Mesenchymal stem cell (in vitro differentiated cells and primary cell): ENCODE measurements at regions not wholly inside any gene's neighbourhood (a gene's known extent, or its start where the extent isn't known, plus 50 kb on each side); places are given as distances from the start of the nearest gene placed in this dataset.

Source experiments
- DNase-seq: peaks from one replicate; pipeline ENCODE4 v3.0.0-alpha.2; 2013
- H2AFZ ChIP-seq: one replicate; pipeline ENCODE4 v1.6.1; 2013; ENCODE audit warnings: low read depth, mild to moderate bottlenecking, control low read depth, inconsistent platforms, low read length, moderate library complexity
- H2AK5ac ChIP-seq: 2 replicates; pipeline ENCODE4 v1.6.1; 2013; ENCODE audit warnings: low read length, moderate library complexity, mild to moderate bottlenecking, inconsistent platforms; ENCODE audit not compliant: severe bottlenecking
- H2BK120ac ChIP-seq: one replicate; pipeline ENCODE4 v1.6.1; 2013; ENCODE audit warnings: low read depth, mild to moderate bottlenecking, inconsistent platforms, low read length, moderate library complexity
- H2BK12ac ChIP-seq, 2 experiments: one replicate each; pipeline ENCODE4 v1.6.1; 2013; ENCODE audit warnings: inconsistent platforms in 2 of 2, low read length in 2 of 2, mild to moderate bottlenecking in 2 of 2, moderate library complexity in 2 of 2, control low read depth in 1 of 2
- H2BK15ac ChIP-seq: one replicate; pipeline ENCODE4 v1.6.1; 2013; ENCODE audit warnings: mild to moderate bottlenecking, low read depth, inconsistent platforms; ENCODE audit not compliant: poor library complexity, severe bottlenecking
- H2BK5ac ChIP-seq: 2 replicates; pipeline ENCODE4 v1.6.1; 2013; ENCODE audit warnings: low read depth, mild to moderate bottlenecking, low read length, control low read depth, inconsistent platforms; ENCODE audit not compliant: poor library complexity, severe bottlenecking
- H3K14ac ChIP-seq, 2 experiments: one replicate each; pipeline ENCODE4 v1.6.1; 2013; ENCODE audit warnings: inconsistent platforms in 2 of 2, low read length in 2 of 2, control low read depth in 1 of 2, mild to moderate bottlenecking in 1 of 2, moderate library complexity in 1 of 2
- H3K18ac ChIP-seq, 2 experiments: one replicate each; pipeline ENCODE4 v1.6.1; 2013; ENCODE audit warnings: inconsistent platforms in 2 of 2, low read length in 2 of 2, control low read depth in 1 of 2, low read depth in 1 of 2, mild to moderate bottlenecking in 1 of 2
- H3K23ac ChIP-seq, 2 experiments: one replicate each; pipeline ENCODE4 v1.6.1; 2013; ENCODE audit warnings: inconsistent platforms in 2 of 2, low read length in 2 of 2, mild to moderate bottlenecking in 2 of 2, moderate library complexity in 2 of 2, control low read depth in 1 of 2
- H3K27ac ChIP-seq: 2 replicates; pipeline ENCODE4 v1.5.1; 2013; ENCODE audit warnings: mild to moderate bottlenecking, moderate library complexity, low read length, control low read depth, inconsistent platforms; ENCODE audit not compliant: poor library complexity, severe bottlenecking
- H3K27me3 ChIP-seq, 2 experiments: 2 replicates each; pipeline versions ENCODE4 v1.6.1 to v1.7.0; 2013; ENCODE audit warnings: low read length in 2 of 2, mild to moderate bottlenecking in 2 of 2, moderate library complexity in 2 of 2, control low read depth in 1 of 2, inconsistent platforms in 1 of 2; ENCODE audit not compliant: control insufficient read depth in 1 of 2, insufficient read depth in 1 of 2
- H3K36me3 ChIP-seq, 2 experiments: 2 replicates each; pipeline versions ENCODE4 v1.6.1 to v1.7.0; 2013; ENCODE audit warnings: low read length in 2 of 2, control low read depth in 1 of 2, inconsistent platforms in 1 of 2, low read depth in 1 of 2, mild to moderate bottlenecking in 1 of 2; ENCODE audit not compliant: insufficient read depth in 2 of 2, control insufficient read depth in 1 of 2
- H3K4ac ChIP-seq, 2 experiments: one replicate each; pipeline ENCODE4 v1.6.1; 2013; ENCODE audit warnings: inconsistent platforms in 2 of 2, low read length in 2 of 2, mild to moderate bottlenecking in 2 of 2, moderate library complexity in 2 of 2, control low read depth in 1 of 2, low read depth in 1 of 2
- H3K4me1 ChIP-seq: 2 replicates; pipeline ENCODE4 v1.6.1; 2013; ENCODE audit warnings: low read depth, low read length, control low read depth; ENCODE audit not compliant: control insufficient read depth, insufficient read depth
- H3K4me2 ChIP-seq: 2 replicates; pipeline ENCODE4 v1.6.1; 2013; ENCODE audit warnings: low read length, mild to moderate bottlenecking, inconsistent platforms; ENCODE audit not compliant: poor library complexity, severe bottlenecking
- H3K4me3 ChIP-seq, 2 experiments: 2 replicates each; pipeline versions ENCODE4 v1.5.1 to v1.7.0; 2013; ENCODE audit warnings: low read length in 2 of 2, mild to moderate bottlenecking in 2 of 2, control low read depth in 1 of 2, low read depth in 1 of 2; ENCODE audit not compliant: insufficient read depth in 1 of 2
- H3K79me1 ChIP-seq: replicated peaks from 2 replicates; pipeline ENCODE4 v1.6.1; 2013; ENCODE audit warnings: mild to moderate bottlenecking, control low read depth, low read length, inconsistent platforms; ENCODE audit not compliant: poor library complexity, severe bottlenecking
- H3K9ac ChIP-seq: 2 replicates; pipeline ENCODE4 v1.7.0; 2013; ENCODE audit warnings: mild to moderate bottlenecking, low read length, moderate library complexity
- H3K9me3 ChIP-seq: 2 replicates; pipeline ENCODE4 v1.7.0; 2013; ENCODE audit warnings: mild to moderate bottlenecking, low read length; ENCODE audit not compliant: control insufficient read depth
- H4K8ac ChIP-seq: one replicate; pipeline ENCODE4 v1.6.1; 2013; ENCODE audit warnings: inconsistent platforms, mild to moderate bottlenecking, low read length, moderate library complexity
- H4K91ac ChIP-seq: one replicate; pipeline ENCODE4 v1.6.1; 2013; ENCODE audit warnings: mild to moderate bottlenecking, low read length, inconsistent platforms
- WGBS: methylation state at CpG from one replicate; pipeline ENCODE4 v1.1.7; 2013; ENCODE audit warnings: mixed read lengths; 5-methylcytosine and 5-hydroxymethylcytosine counted together

GRCh38 chr21:39094847-39095579 is 88.2 kb downstream of the PSMG1 start:
- H3K36me3 ChIP-seq: no peaks in the 10 kb centered on the region
- H3K9ac ChIP-seq: no peak overlapping the region
- H3K4me3 ChIP-seq: no peak overlapping the region
- H2AFZ ChIP-seq: no peak overlapping the region
- WGBS: 68% methylated on average over 9 of the region's 11 CpGs
- H3K4ac ChIP-seq: peak overlapping the region; percentile 24 to 54
- no peak overlapping the region for H2AK5ac ChIP-seq
- no peak overlapping the region for H3K4me2 ChIP-seq
- peak overlapping the region; percentile 47 to 79 for H3K18ac ChIP-seq
- no peak overlapping the region for H3K27ac ChIP-seq
- peak overlapping the region in 1 of 2 experiments; percentile 86 for H2BK12ac ChIP-seq
- DNase-seq: peak; percentile 98
- peak overlapping the region in 1 of 2 experiments; percentile 69 for H3K14ac ChIP-seq
- no peak overlapping the region for H2BK15ac ChIP-seq
- no peaks in the 10 kb centered on the region for H3K4me1 ChIP-seq
- H3K27me3 ChIP-seq: peaks cover 5 to 12% of the 10 kb centered on the region in 2 experiments
- no peaks in the 10 kb centered on the region for H3K9me3 ChIP-seq
- no peak overlapping the region for H2BK5ac ChIP-seq
- H3K79me1 ChIP-seq: no peaks in the 10 kb centered on the region
- no peak overlapping the region for H2BK120ac ChIP-seq
- H4K8ac ChIP-seq: no peak overlapping the region
- H3K23ac ChIP-seq: no peak overlapping the region
- peak overlapping the region; percentile 57 for H4K91ac ChIP-seq

GRCh38 chr21:39094087-39094780 is 89.0 kb downstream of the PSMG1 start:
- no peak overlapping the region for H3K4me2 ChIP-seq
- H3K23ac ChIP-seq: no peak overlapping the region
- H3K9me3 ChIP-seq: no peaks in the 10 kb centered on the region
- H3K9ac ChIP-seq: no peak overlapping the region
- H3K27ac ChIP-seq: no peak overlapping the region
- peak overlapping the region; percentile 51 to 86 for H2BK12ac ChIP-seq
- H2AK5ac ChIP-seq: no peak overlapping the region
- peak overlapping the region; percentile 24 to 54 for H3K4ac ChIP-seq
- H3K14ac ChIP-seq: no peak overlapping the region
- peak overlapping the region; percentile 57 to 79 for H3K18ac ChIP-seq
- no peaks in the 10 kb centered on the region for H3K36me3 ChIP-seq
- no peaks in the 10 kb centered on the region for H3K79me1 ChIP-seq
- H4K91ac ChIP-seq: peak overlapping the region; percentile 34
- H4K8ac ChIP-seq: no peak overlapping the region
- peaks cover 5 to 8% of the 10 kb centered on the region in 2 experiments for H3K27me3 ChIP-seq
- H2BK5ac ChIP-seq: no peak overlapping the region
- 93% methylated on average over 11 of the region's 11 CpGs for WGBS
- peak overlapping the region; percentile 78 for H2BK120ac ChIP-seq
- H3K4me3 ChIP-seq: no peak overlapping the region
- no peak for DNase-seq
- H2BK15ac ChIP-seq: peak overlapping the region; percentile 23
- no peaks in the 10 kb centered on the region for H3K4me1 ChIP-seq
- no peak overlapping the region for H2AFZ ChIP-seq

GRCh38 chr21:39093526-39093925 is 89.7 kb downstream of the PSMG1 start:
- no peak overlapping the region for H3K23ac ChIP-seq
- H2BK5ac ChIP-seq: no peak overlapping the region
- no peak overlapping the region for H2AFZ ChIP-seq
- H3K4me1 ChIP-seq: peaks cover 3% of the 10 kb centered on the region
- H3K14ac ChIP-seq: no peak overlapping the region
- peak overlapping the region; percentile 34 for H4K91ac ChIP-seq
- H3K9me3 ChIP-seq: no peaks in the 10 kb centered on the region
- WGBS: 95% methylated on average over 16 of the region's 17 CpGs
- no peak overlapping the region for H3K27ac ChIP-seq
- H3K9ac ChIP-seq: no peak overlapping the region
- no peaks in the 10 kb centered on the region for H3K79me1 ChIP-seq
- H2AK5ac ChIP-seq: no peak overlapping the region
- H3K4ac ChIP-seq: no peak overlapping the region
- no peak overlapping the region for H2BK15ac ChIP-seq
- no peak overlapping the region for H2BK120ac ChIP-seq
- no peaks in the 10 kb centered on the region for H3K36me3 ChIP-seq
- H4K8ac ChIP-seq: no peak overlapping the region
- H3K4me3 ChIP-seq: no peak overlapping the region
- no peak overlapping the region for H3K4me2 ChIP-seq
- H2BK12ac ChIP-seq: peak overlapping the region; percentile 50 to 51
- peaks cover 5 to 6% of the 10 kb centered on the region in 2 experiments for H3K27me3 ChIP-seq
- peak overlapping the region; percentile 26 to 57 for H3K18ac ChIP-seq
- DNase-seq: no peak

- no peak overlapping the region for H3K4me3 ChIP-seq
- H3K27ac ChIP-seq: no peak overlapping the region
- no peak overlapping the region for H3K18ac ChIP-seq
- H3K79me1 ChIP-seq: no peaks in the 10 kb centered on the region
- peaks cover 4% of the 10 kb centered on the region for H3K4me1 ChIP-seq
- no peak for DNase-seq
- peak overlapping the region; percentile 2 for H3K9ac ChIP-seq
- no peak overlapping the region for H3K4ac ChIP-seq
- no peak overlapping the region for H3K4me2 ChIP-seq
- no peak overlapping the region for H2BK15ac ChIP-seq
- H2BK120ac ChIP-seq: no peak overlapping the region
- no peak overlapping the region for H2AK5ac ChIP-seq
- no peak overlapping the region for H2BK5ac ChIP-seq
- H3K23ac ChIP-seq: peak overlapping the region in 1 of 2 experiments; percentile 38
- peak overlapping the region; percentile 34 for H4K91ac ChIP-seq
- no peak overlapping the region for H2AFZ ChIP-seq
- no peaks in the 10 kb centered on the region for H3K9me3 ChIP-seq
- no peak overlapping the region for H3K14ac ChIP-seq
- no peak overlapping the region for H4K8ac ChIP-seq
- no peaks in the 10 kb centered on the region for H3K36me3 ChIP-seq
- WGBS: 70% methylated on average over 6 of the region's 9 CpGs
- peaks cover 9 to 12% of the 10 kb centered on the region in 2 experiments for H3K27me3 ChIP-seq
- H2BK12ac ChIP-seq: no peak overlapping the region
These were observed 94.3 kb downstream of the PSMG1 start for GRCh38 chr21:39088831-39089380.
